ENCODE measurements at regions not wholly inside any gene's neighbourhood (a gene's known extent, or its start where the extent isn't known, plus 50 kb on each side); places are given as distances from the start of the nearest gene placed in this dataset.

- ChIA-PET POLR2A (no interaction called here), CTCF (no interaction called here)
- no peak for DNase-seq (ENCODE audit: extremely low spot score)
- TF ChIP-seq CTBP1 (IDR thresholded peaks at IDR 0.05; ENCODE audit: borderline replicate concordance) (no peak), SUZ12 (IDR thresholded peaks at IDR 0.05) (no peak), FOXK2 (IDR thresholded peaks at IDR 0.05) (no peak), PKNOX1 (IDR thresholded peaks at IDR 0.05) (no peak)
Observed at GRCh38 chr9:115235221-115235620, 117.3 kb upstream of the TNC start.

DNA sequence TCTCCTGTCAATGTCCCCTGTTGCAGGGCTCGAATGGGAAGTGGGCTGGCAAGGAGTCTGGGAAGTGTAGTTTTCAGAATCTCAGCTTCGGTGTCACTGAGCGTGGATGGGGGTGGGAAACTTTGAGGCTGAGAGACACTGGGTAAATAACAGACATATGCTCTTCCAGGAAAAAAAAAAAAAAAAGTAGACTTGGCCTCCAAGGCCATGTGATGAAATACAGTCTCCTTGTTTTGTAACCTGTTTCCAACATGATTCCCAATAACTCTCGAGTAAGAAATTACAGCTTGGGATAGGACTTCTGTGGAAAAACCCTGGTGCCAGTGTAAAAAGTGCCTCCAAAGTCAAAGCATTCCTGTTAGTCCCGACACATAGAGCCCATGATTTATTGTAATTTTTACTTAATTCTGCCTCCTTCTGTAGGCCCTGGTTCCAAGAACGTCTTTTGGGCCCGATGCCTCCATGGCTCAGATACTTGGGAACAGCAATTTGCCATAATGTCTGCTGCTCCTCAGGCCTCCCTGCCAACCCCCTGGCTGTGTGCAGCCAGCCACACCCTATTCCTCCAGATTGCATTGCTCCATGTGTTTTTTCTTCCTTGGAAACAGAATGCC is 119.5 kb upstream of the TNC start:
- TF ChIP-seq ZNF384 (IDR thresholded peaks at IDR 0.05) (no peak), LEF1 (IDR thresholded peaks at IDR 0.05; ENCODE audit: borderline replicate concordance) (no peak), SP1 (IDR thresholded peaks at IDR 0.05) (no peak)
- ChIA-PET POLR2A (no interaction called here), CTCF (interaction anchor here (0.6 kb wide), 1 partner anchor 15 kb away, joined by 3 read pairs; no protein-coding TSS in a partner anchor)
- DNase-seq (ENCODE audit: extremely low spot score) = no peak

DNA sequence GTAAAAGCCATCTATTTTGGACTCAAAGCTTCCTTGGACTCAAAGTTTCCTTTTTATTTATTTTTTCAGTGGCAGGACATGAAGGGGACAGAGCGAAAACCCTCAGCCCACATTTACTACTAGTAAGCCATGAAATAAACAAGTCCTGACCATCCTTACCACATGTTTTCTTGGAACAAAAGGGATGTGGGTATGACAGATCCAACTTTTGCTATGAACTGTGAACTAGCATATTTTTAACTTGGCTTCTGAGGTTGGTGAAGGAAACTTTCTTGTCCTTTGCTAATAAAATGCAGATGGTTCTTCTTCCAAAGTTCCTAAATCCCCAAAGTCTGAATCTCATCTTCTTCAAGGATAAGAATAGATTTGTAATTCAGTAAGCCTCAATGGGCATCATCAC is 122.7 kb upstream of the TNC start:
- ChIA-PET POLR2A (no interaction called here), CTCF (interaction anchor here (0.7 kb wide), 1 partner anchor 15 kb away, joined by 3 read pairs; no protein-coding TSS in a partner anchor)
- TF ChIP-seq SP1 (IDR thresholded peaks at IDR 0.05) = no peak
- no peak for TF ChIP-seq CTBP1 (IDR thresholded peaks at IDR 0.05; ENCODE audit: borderline replicate concordance)
- no peak for TF ChIP-seq FOXK2 (IDR thresholded peaks at IDR 0.05)
- TF ChIP-seq FOXM1 (IDR thresholded peaks at IDR 0.05; ENCODE audit: borderline replicate concordance) = no peak
- no peak for TF ChIP-seq ELF4 (IDR thresholded peaks at IDR 0.05)
- TF ChIP-seq TARDBP (IDR thresholded peaks at IDR 0.05) = no peak
- no peak for TF ChIP-seq LEF1 (IDR thresholded peaks at IDR 0.05; ENCODE audit: borderline replicate concordance)
- no peak for TF ChIP-seq ARNT (IDR thresholded peaks at IDR 0.05)
- TF ChIP-seq BHLHE40 (IDR thresholded peaks at IDR 0.05; ENCODE audit: borderline replicate concordance) = no peak
- no peak for TF ChIP-seq SUZ12 (IDR thresholded peaks at IDR 0.05)
- no peak for TF ChIP-seq FOXA1 (IDR thresholded peaks at IDR 0.05)
- no peak for TF ChIP-seq L3MBTL2 (conservative IDR thresholded peaks at IDR 0.05)
- TF ChIP-seq ZNF384 (IDR thresholded peaks at IDR 0.05) = no peak
- TF ChIP-seq NFRKB (IDR thresholded peaks at IDR 0.05) = no peak
- no peak for TF ChIP-seq PKNOX1 (IDR thresholded peaks at IDR 0.05)
- no peak for TF ChIP-seq HDGF (IDR thresholded peaks at IDR 0.05; ENCODE audit: borderline replicate concordance)
- no peak for DNase-seq (ENCODE audit: extremely low spot score)

DNA sequence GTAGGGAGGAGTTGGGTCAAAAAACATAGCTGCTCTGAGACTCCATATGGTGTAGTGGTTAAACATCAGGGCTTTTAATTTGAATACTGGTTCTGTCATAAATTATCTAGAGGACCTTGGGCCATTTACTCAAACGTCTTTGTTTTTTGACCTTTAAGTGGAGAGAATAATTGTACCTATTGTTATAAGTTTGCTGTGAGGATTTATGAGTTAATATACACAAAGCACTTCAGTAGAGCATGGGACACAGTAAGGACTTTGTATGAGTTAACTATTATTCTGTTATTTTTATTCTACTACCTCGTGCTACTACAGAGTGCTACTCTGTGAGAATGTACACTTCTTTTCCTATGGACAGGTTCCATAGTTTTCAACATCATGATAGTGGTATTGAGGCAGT is 123.7 kb upstream of the TNC start:
- CTCF ChIA-PET = no interaction called here
- POLR2A ChIA-PET = no interaction called here
- no peak for DNase-seq (ENCODE audit: extremely low spot score)
- no peak for TF ChIP-seq PKNOX1 (IDR thresholded peaks at IDR 0.05)
- no peak for TF ChIP-seq ELF4 (IDR thresholded peaks at IDR 0.05)
- no peak for TF ChIP-seq ZNF384 (IDR thresholded peaks at IDR 0.05)
- TF ChIP-seq NFRKB (IDR thresholded peaks at IDR 0.05) = no peak
- TF ChIP-seq SP1 (IDR thresholded peaks at IDR 0.05) = no peak
- TF ChIP-seq ARNT (IDR thresholded peaks at IDR 0.05) = no peak
- TF ChIP-seq TARDBP (IDR thresholded peaks at IDR 0.05) = no peak
- TF ChIP-seq CTBP1 (IDR thresholded peaks at IDR 0.05; ENCODE audit: borderline replicate concordance) = no peak
- TF ChIP-seq FOXM1 (IDR thresholded peaks at IDR 0.05; ENCODE audit: borderline replicate concordance) = no peak
- no peak for TF ChIP-seq BHLHE40 (IDR thresholded peaks at IDR 0.05; ENCODE audit: borderline replicate concordance)
- TF ChIP-seq L3MBTL2 (conservative IDR thresholded peaks at IDR 0.05) = no peak
- no peak for TF ChIP-seq SUZ12 (IDR thresholded peaks at IDR 0.05)

DNA sequence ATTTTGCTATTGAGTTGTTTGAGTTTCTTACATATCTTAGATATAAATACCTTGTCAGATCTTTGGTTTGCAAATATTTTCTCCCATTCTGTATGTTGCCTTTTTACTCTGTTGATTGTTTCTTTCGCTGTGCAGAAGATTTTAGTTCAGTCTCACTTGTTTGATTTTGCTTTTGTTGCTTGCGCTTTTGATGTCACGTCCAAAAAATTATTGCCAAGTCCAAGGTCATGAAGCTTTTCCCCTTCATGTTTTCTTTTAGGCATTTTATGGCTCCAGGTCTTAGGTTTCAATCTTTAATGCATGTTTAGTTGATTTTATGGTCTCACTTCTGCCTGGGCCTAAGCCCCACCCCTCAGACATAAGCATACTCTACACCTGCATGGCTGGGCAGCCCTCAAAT is 131.5 kb upstream of the TNC start:
- POLR2A ChIA-PET = no interaction called here
- CTCF ChIA-PET = interaction anchor here (0.6 kb wide), 1 partner anchor 192 kb away, joined by 3 read pairs; no protein-coding TSS in a partner anchor
- no peak for DNase-seq (ENCODE audit: extremely low spot score)
- TF ChIP-seq FOXM1 (IDR thresholded peaks at IDR 0.05; ENCODE audit: borderline replicate concordance) = no peak
- no peak for TF ChIP-seq PKNOX1 (IDR thresholded peaks at IDR 0.05)
- no peak for TF ChIP-seq NFRKB (IDR thresholded peaks at IDR 0.05)
- TF ChIP-seq SP1 (IDR thresholded peaks at IDR 0.05) = no peak
- TF ChIP-seq ZNF384 (IDR thresholded peaks at IDR 0.05) = no peak
- no peak for TF ChIP-seq SUZ12 (IDR thresholded peaks at IDR 0.05)
- TF ChIP-seq CTBP1 (IDR thresholded peaks at IDR 0.05; ENCODE audit: borderline replicate concordance) = no peak
- TF ChIP-seq FOXK2 (IDR thresholded peaks at IDR 0.05) = no peak
- TF ChIP-seq L3MBTL2 (conservative IDR thresholded peaks at IDR 0.05) = no peak
- no peak for TF ChIP-seq ARNT (IDR thresholded peaks at IDR 0.05)
- TF ChIP-seq TARDBP (IDR thresholded peaks at IDR 0.05) = no peak
- no peak for TF ChIP-seq ELF4 (IDR thresholded peaks at IDR 0.05)
- TF ChIP-seq FOXA1 (IDR thresholded peaks at IDR 0.05) = no peak
- no peak for TF ChIP-seq HDGF (IDR thresholded peaks at IDR 0.05; ENCODE audit: borderline replicate concordance)
- TF ChIP-seq BHLHE40 (IDR thresholded peaks at IDR 0.05; ENCODE audit: borderline replicate concordance) = no peak
- no peak for TF ChIP-seq LEF1 (IDR thresholded peaks at IDR 0.05; ENCODE audit: borderline replicate concordance)

GRCh38 chr9:115250621-115251032 is 132.7 kb upstream of the TNC start:
- CTCF ChIA-PET = no interaction called here
- POLR2A ChIA-PET = no interaction called here
- DNase-seq (ENCODE audit: extremely low spot score) = no peak
- no peak for TF ChIP-seq FOXK2 (IDR thresholded peaks at IDR 0.05)
- no peak for TF ChIP-seq PKNOX1 (IDR thresholded peaks at IDR 0.05)
- TF ChIP-seq LEF1 (IDR thresholded peaks at IDR 0.05; ENCODE audit: borderline replicate concordance) = no peak
- no peak for TF ChIP-seq ARNT (IDR thresholded peaks at IDR 0.05)
- TF ChIP-seq L3MBTL2 (conservative IDR thresholded peaks at IDR 0.05) = no peak
- no peak for TF ChIP-seq TARDBP (IDR thresholded peaks at IDR 0.05)
- TF ChIP-seq FOXM1 (IDR thresholded peaks at IDR 0.05; ENCODE audit: borderline replicate concordance) = no peak
- TF ChIP-seq CTBP1 (IDR thresholded peaks at IDR 0.05; ENCODE audit: borderline replicate concordance) = no peak
- no peak for TF ChIP-seq SUZ12 (IDR thresholded peaks at IDR 0.05)
- no peak for TF ChIP-seq SP1 (IDR thresholded peaks at IDR 0.05)
- no peak for TF ChIP-seq FOXA1 (IDR thresholded peaks at IDR 0.05)
- TF ChIP-seq NFRKB (IDR thresholded peaks at IDR 0.05) = no peak
- no peak for TF ChIP-seq ELF4 (IDR thresholded peaks at IDR 0.05)

Data from HEK293T (cell line).